Medulla oblongata (tissue), 1 donor: ENCODE measurements at regions not wholly inside any gene's neighbourhood (a gene's known extent, or its start where the extent isn't known, plus 50 kb on each side); places are given as distances from the start of the nearest gene placed in this dataset.
"Not testable (repeated sequence)": the region's sequence is repeated elsewhere in the genome, so short reads cannot be mapped to it uniquely, and the experiment has no call there.

Experiments
- DNase-seq: peaks from one replicate; pipeline ENCODE4 v3.0.0-alpha.2; 2015; ENCODE audit errors: extremely low spot score

- no peak for DNase-seq
These were observed 88.2 kb downstream of the KLHL28 start for GRCh38 chr14:44873536-44873935.

- no peak for DNase-seq
These were observed 95.0 kb downstream of the KLHL28 start for GRCh38 chr14:44866770-44867169.

GRCh38 chr14:44866322-44866721, 95.4 kb downstream of the KLHL28 start:
- no peak for DNase-seq

DNA sequence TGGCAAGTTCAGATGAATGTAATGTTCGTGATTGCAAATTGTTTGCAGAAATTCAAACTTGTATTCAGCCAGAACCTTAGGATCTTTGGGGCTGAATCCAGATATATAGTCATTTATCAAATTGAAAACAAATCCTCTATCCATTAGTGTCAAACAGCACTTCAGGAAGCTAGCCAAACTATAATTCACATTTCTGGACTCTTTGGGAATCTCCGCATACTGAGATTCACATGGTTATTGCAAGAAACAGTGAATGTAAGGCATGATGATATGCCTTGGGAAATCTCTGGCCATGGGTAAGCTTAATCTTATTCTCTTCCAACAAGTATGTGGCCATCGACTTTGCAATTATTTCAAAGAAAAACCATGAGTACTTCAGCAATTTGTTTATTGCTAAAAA, 98.5 kb downstream of the KLHL28 start:
- DNase-seq: no peak

DNA sequence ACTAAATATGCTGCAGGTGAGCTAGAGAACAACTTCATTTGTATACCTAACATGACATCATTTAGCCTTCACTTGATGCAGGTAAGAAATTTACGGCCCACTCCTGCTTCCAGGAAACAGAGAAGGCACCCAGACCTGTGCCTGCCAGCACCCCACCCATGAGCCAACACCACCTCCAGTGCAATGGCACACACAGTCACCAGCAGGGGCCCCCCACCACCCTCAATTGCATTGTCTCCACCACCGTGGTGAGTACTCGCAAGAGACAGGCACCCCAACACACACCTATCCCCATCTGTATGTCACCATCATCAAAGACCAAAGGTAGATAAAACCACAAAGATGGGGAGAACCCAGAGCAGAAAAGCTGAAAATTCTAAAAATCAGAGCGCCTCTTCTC, 107.6 kb downstream of the KLHL28 start:
- DNase-seq: no peak

DNA sequence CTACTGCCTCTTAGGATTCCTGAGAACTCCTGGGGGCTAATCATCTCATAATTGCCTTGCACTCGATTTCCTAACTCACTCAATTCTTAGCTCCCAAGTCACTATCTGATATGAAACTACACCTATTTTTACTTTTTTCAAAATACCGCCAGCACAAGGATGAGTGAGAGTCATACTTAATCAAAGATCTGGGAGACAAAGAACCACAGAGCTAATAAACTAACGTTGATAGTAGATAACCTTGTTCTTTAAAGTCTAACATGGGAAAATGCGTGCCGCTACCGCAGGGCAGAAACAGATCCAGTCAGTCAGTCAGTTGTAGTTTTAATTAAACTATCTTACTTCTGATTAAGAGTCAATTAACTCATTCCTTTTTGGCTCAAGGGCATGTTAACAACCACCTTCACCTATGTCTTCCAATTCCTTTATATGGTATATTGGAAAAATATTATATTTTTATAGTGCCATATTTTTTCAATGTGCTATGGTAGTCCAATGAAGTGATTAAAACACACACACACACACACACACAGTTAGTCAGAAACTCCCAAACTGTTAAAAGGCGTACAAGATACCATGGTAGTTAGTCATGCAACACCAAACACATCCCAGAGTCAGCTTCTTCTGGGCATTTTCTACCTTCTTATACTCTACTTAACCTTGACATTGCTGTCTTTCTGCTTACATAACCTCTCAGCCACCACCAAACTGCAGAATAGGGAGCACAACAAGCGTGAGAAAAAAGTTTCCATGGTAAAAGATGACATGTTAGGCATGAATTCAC, 114.0 kb downstream of the KLHL28 start:
- DNase-seq: no peak

GRCh38 chr14:44846232-44846824, 115.4 kb downstream of the KLHL28 start:
- DNase-seq: peak; percentile 76

- DNase-seq: not testable (repeated sequence)
These were observed 125.8 kb downstream of the KLHL28 start for GRCh38 chr14:44835928-44836327.

DNA sequence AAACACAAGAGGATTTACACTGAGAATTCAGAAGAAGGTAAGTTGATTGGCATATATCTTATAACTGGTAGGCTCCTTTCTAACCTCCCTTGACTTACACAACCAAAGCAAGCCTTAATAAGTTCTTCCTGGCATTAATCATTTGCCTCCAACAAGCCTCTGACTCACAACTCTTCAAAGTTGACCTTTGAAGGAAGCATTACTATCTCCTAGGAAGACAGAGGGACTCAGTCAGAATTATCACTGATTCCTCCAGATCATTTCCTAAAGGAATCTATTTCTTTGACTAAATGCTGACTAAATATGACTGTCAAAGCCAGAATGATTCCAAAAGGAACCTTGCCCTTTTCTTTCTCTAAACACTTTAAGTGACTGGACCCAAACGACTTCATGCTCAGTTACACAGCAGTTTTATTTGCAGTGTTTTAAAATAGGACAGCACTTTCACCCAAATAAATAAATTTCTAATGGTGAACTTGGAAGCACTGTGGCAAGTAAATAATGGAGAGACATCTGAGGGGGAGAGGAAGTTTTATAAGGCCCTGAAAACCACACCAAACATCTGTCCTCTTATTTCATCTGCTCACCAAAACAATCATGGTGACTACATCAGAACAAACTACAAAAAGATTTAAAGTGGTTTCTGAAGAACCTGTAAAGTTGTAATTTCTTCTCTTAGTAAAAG, 128.2 kb downstream of the KLHL28 start:
- no peak for DNase-seq

- DNase-seq: no peak
These were observed 131.4 kb downstream of the KLHL28 start for GRCh38 chr14:44830371-44830770.

DNA sequence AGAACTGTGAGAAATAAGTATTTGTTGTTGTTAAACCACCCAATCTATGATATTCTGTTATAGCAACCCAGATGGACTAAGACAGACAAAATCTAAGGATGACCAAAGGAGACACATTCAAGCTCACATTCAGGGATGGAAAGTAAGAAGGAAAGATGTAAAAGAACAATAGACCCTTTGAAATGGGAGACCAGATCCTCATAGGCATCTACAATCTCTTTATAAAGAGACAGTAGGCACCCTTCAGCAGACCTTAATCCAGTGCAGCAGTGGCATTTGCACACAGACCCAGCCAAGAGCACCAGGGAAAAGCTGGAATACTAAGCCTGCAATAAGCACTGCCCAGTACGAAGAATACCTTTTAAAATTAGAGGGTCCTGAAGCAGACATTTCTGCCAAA, 132.7 kb downstream of the KLHL28 start:
- no peak for DNase-seq

DNA sequence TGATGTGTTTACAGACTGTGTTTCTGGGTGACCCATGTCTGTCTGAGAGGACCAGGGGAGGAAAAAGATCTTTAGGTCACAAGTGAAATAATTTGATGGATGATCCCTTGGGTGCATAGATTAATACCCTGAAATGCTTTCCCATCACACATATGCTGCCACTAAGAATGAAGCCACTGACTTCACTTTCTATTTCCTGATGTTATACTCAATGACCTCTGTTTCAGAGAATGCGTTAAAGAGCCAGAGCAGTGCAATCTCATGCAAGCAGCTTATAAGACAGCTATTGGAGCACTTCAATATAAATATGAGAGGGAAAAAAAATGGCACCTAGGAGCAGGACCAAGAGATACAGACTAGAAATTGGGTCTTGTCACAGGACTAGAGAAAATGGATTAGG, 133.7 kb downstream of the KLHL28 start:
- no peak for DNase-seq

GRCh38 chr14:44820230-44820964, 141.3 kb downstream of the KLHL28 start:
- DNase-seq: no peak

- DNase-seq: no peak
These were observed 147.6 kb downstream of the KLHL28 start for GRCh38 chr14:44814196-44814595.

GRCh38 chr14:44812672-44813071, 149.1 kb downstream of the KLHL28 start:
- no peak for DNase-seq

- no peak for DNase-seq
These were observed 157.4 kb downstream of the KLHL28 start for GRCh38 chr14:44804391-44804790.

DNA sequence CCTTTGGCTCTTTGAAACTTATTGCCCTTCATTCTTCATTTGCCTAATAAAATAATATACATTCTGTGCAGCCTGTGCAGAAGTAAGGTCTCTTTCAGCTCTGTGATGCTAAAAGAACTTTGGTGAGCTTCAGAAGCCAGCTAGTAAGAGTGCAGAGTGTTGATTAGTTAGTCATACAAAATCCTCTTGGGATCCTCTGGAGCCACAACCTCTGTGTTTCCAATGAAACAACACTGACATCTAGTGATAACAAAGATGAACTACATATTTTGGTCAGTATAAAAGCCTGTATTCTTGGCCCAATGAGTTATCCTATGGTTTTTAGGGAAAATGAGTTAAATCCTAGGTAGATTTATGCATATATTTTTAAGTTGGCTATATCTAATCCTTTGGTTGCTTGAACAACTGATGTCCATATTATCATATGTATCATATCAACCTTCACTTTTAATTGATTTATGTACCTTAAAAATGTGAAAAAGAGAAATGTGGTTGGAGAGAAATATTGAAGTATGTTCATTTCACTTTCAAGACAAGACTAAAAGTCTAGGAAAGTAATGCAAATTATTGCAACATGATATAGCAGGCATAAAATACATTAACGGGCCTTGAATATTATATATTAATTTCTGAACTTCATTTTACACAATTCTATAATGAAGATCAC, 158.4 kb downstream of the KLHL28 start:
- peak; percentile 72 for DNase-seq

DNA sequence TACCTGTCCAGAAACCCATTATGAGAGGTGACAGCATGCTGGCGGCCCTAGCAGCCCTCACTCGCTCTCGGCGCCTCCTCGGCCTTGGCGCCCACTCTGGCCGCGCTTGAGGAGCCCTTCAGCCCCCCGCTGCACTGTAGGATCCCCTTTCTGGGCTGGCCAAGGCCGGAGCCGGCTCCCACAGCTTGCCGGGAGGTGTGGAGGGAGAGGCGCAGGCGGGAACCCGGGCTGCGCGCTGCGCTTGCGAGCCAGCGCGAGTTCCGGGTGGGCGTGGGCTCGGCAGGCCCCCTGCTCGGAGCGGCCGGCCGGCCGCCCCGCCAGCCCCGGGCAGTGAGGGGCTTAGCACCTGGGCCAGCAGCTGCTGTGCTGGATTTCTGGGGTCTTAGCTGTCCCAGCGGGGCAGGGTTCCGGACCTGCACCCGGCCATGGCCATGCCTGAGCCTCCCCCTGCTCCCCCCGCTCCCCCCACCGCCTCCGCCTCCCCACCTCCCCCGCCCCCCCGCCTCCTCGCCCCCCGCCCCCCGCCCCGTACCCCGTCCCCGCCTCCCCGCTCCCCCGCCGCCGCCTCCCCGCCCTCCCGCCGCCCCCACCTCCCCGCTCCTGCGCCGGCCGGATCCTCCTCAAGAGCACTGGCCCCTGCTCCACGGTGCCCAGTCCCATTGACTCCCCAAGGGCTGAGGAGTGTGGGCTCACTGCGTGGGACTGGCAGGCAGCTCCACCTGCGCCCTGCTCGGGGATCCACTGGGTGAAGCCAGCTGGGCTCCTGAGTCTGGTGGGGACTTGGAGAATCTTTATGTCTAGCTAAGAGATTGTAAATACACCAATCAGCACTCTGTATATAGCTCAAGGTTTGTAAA, 163.1 kb downstream of the KLHL28 start:
- DNase-seq: no peak

DNA sequence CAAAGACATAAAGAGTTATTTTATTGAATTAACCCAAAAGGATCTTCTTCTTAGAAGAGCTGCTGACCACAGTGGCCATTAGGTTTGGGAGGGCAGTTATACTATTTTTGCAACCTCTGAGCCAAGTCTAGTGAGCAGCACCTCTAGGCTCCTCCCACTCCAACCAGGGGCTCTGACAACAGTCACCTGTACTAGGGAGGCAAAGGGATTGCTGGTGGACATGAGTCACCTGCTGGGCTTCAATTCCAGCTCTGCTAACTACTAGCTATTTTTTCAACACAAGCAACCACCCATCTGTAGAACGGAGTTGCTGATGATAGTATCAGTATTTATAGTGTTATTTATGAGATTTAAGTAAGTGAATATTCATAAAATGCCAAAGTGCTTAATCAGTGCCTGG, 166.0 kb downstream of the KLHL28 start:
- no peak for DNase-seq

DNA sequence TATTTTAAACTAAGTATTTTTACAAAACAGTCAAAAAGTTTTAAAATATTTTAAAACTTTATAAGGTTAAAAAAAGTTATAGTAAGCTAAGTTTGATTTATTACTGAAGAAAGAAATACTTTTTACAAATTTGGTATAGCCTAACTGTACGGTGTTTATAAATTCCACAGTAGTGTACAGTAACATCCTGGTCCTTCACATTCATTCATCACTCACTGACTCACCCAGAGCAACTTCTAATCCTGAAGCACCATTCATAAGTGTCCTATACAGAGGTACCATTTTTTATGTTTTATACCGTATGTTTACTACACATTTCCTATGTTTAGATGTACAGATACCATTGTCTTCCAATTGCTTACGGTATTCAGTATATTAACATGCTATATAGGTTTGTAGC, 170.0 kb downstream of the KLHL28 start:
- DNase-seq: no peak

DNA sequence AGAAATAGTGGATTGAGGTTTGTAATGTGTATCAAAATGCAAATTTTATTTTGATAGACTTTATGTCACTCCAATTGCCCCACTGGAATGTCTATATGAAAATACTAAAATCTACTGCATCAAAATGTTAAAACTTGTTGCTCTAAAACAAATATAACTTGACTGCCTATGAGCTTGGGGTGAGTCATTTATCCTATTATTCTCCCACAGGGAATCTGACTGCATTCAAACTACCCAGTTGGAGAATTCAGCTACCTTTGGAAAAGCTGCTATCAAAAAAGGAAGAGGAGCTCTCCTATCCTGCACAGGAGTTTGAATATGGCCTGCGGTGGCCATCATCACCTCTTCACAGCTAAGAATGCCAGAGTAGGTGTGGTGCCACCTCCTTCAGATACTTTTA, 173.1 kb downstream of the KLHL28 start:
- no peak for DNase-seq
